GM23248 (cell line): ENCODE measurements at regions not wholly inside any gene's neighbourhood (a gene's known extent, or its start where the extent isn't known, plus 50 kb on each side); places are given as distances from the start of the nearest gene placed in this dataset.

ENCODE experiments used
- EZH2 ChIP-seq: fragments of 200-600 bp; sonication (generic); IDR thresholded peaks from 2 replicates; pipeline ENCODE4 v1.6.1; 2018; ENCODE audit warnings: antibody characterized with exemption, mild to moderate bottlenecking; ENCODE audit not compliant: insufficient read depth, poor library complexity, severe bottlenecking
- EZH2phosphoT487 ChIP-seq: fragments of 200-600 bp; sonication (generic); IDR thresholded peaks from 2 replicates; pipeline ENCODE4 v1.6.1; 2018; ENCODE audit warnings: antibody characterized with exemption, moderate library complexity, mild to moderate bottlenecking, low read depth; ENCODE audit not compliant: insufficient read depth

DNA sequence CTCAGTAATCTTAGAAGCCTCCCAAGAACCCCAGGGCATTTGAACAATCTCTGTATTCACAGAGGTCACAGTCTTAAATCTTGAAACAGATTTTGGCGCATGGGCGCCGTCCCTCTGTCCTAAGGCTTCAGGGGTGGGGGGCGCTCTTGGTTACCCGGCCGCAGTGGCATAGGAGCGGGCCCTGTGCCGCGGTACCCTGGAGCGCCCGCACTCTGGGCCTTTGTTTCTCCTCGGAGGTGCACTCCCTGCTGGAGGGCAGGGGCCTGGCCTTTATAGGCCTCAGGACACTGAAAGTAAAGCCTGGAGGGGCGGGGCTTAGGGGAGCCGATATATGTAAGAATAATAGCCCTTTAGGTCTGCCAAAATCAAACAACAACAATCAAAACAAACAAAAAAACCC is 197.3 kb upstream of the FOLH1 start:
- TF ChIP-seq EZH2 (no peak), EZH2phosphoT487 (no peak)
